ENCODE measurements at regions not wholly inside any gene's neighbourhood (a gene's known extent, or its start where the extent isn't known, plus 50 kb on each side); places are given as distances from the start of the nearest gene placed in this dataset.

DNA sequence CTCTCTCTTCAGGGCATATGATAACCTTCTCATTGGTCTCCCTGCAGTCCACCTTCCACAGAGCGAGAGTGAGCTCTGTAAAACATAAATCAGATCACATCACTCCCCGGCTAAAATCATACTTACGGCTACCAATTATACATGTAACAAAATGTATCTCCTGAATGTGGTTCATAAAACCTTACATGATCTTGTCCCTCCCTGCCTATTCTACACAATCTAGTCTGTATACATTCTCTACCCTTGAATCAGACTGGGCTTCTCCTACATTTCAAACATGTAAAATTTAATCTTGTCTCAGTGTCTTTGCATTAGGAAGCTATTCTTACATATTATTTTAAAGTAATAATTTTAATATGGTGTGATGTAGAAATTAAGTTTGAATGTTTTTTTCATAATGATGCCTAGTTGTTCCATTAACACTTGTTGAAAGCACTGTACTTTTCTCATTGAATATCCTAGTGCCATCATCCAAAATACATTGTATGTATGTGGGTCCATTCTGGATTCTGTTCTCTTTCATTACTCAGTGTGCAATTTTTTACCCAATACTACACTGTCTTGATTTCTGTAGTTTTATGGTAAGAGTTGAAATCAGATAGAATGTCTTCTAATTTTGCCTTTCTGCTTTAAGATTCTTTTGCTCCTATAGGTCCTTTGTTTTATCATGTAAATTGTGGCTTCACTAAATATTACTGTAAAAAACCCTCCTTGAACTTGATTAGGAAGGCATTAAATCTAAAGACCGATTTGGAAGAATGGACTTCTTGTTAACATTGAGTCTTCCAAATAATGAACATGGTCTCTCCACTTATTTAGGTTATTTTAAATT is 403.3 kb upstream of the EPHA7 start:
- intact Hi-C loops (cut with DNase I), result no loop called here
- TF ChIP-seq CTCF (IDR thresholded peaks at IDR 0.05), result no peak
- H3K4me1 ChIP-seq, result no peaks in the 10 kb centered on the region
- H3K27me3 ChIP-seq (ENCODE audit: low read depth), result no peaks in the 10 kb centered on the region
- no peak overlapping the region for H3K4me3 ChIP-seq
- ATAC-seq, result no peak
- H3K27ac ChIP-seq, result no peak overlapping the region
- H3K36me3 ChIP-seq, result no peaks in the 10 kb centered on the region
- DNase-seq, result no peak
- no peaks in the 10 kb centered on the region for H3K9me3 ChIP-seq

- intact Hi-C loops (cut with DNase I), result no loop called here
- no peaks in the 10 kb centered on the region for H3K27me3 ChIP-seq (ENCODE audit: low read depth)
- ATAC-seq (no peak), DNase-seq (no peak)
- no peaks in the 10 kb centered on the region for H3K9me3 ChIP-seq
- TF ChIP-seq CTCF (IDR thresholded peaks at IDR 0.05), result no peak
- H3K4me1 ChIP-seq, result no peaks in the 10 kb centered on the region
- H3K36me3 ChIP-seq, result no peaks in the 10 kb centered on the region
- H3K4me3 ChIP-seq, result no peak overlapping the region
- H3K27ac ChIP-seq, result no peak overlapping the region
Observed at GRCh38 chr6:93821953-93822352, 402.6 kb upstream of the EPHA7 start.

DNA sequence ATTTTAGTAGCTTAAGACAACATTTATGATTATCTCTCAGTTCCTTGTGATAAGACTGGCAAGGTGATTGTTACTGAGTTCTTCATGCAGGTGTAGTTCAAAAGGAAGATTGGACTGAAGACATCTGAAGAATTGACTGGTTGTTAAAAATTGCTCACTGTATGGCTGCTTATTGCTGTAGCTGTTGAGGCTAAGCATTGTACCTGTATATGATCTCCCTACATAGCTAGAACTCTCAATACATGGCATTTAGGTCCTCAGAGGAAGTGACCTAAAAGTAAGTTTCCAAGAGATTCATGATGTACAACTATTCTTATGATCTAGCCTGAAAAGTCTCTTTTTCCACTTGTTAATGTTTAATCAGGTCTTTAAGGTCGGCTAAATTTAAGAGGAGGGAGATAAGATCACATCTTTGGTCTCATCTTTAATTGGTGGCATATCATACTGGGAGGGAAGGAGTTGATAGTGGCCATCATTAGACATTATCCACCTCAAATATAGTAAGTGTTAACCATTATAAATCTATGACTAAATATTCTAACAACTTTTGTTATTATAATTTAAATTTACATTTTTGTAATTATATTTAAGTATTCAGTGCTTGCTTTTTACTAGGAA is 401.2 kb upstream of the EPHA7 start:
- Histone ChIP-seq H3K4me1 (no peaks in the 10 kb centered on the region), H3K36me3 (no peaks in the 10 kb centered on the region), H3K27me3 (ENCODE audit: low read depth) (no peaks in the 10 kb centered on the region), H3K27ac (no peak overlapping the region), H3K4me3 (no peak overlapping the region), H3K9me3 (no peaks in the 10 kb centered on the region)
- DNase-seq (no peak), ATAC-seq (no peak)
- TF ChIP-seq CTCF (IDR thresholded peaks at IDR 0.05), result no peak
- intact Hi-C loops (cut with DNase I), result no loop called here

DNA sequence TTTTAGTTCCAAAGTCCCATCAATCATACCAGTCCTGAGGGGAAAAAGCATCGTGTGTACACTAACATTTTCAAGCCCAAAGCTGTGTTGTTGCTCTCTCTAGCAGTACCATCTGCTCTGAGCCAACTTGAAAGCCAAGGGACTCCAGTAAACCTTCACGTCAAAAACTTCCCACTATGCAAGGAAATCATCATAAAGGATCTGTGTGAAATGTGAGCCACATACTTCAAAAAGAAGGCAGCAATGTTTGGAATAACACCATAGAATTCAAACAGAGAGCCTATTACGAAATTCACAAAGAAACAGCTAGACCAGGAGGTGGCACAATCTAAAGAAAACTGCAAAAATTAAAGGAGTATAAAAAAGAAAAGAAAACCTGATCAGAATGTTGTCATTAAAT is 399.8 kb upstream of the EPHA7 start:
- DNase-seq (no peak), ATAC-seq (no peak)
- intact Hi-C loops (cut with DNase I), result no loop called here
- no peak overlapping the region for H3K4me3 ChIP-seq
- H3K27ac ChIP-seq, result no peak overlapping the region
- no peaks in the 10 kb centered on the region for H3K36me3 ChIP-seq
- no peaks in the 10 kb centered on the region for H3K9me3 ChIP-seq
- H3K27me3 ChIP-seq (ENCODE audit: low read depth), result no peaks in the 10 kb centered on the region
- TF ChIP-seq CTCF (IDR thresholded peaks at IDR 0.05), result no peak
- H3K4me1 ChIP-seq, result no peaks in the 10 kb centered on the region

DNA sequence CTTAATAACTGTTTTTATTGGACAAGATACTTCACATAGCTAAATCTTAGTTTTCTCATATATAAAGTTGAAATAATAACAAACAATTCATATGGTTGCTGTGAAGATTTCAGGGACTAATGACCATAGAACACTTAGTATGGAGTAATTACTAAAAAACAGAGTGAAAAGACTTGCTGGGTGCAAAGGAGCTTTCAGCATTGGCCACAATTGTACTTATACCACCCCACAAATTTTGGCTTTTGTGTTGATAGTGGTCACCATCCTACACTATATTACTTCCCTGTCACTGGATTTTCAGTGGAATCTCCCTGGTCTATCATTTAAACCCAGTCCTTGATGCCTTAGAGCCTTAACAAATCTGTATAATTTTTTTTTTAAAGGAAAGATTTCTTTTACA is 398.6 kb upstream of the EPHA7 start:
- no peak overlapping the region for H3K27ac ChIP-seq
- H3K36me3 ChIP-seq, result no peaks in the 10 kb centered on the region
- no peak for TF ChIP-seq CTCF (IDR thresholded peaks at IDR 0.05)
- no peaks in the 10 kb centered on the region for H3K27me3 ChIP-seq (ENCODE audit: low read depth)
- DNase-seq (no peak), ATAC-seq (no peak)
- no peak overlapping the region for H3K4me3 ChIP-seq
- no peaks in the 10 kb centered on the region for H3K4me1 ChIP-seq
- intact Hi-C loops (cut with DNase I), result no loop called here
- no peaks in the 10 kb centered on the region for H3K9me3 ChIP-seq
